SK-N-MC (cell line): ENCODE measurements at regions not wholly inside any gene's neighbourhood (a gene's known extent, or its start where the extent isn't known, plus 50 kb on each side); places are given as distances from the start of the nearest gene placed in this dataset.

Experiments used
- DNase-seq: peaks from one replicate; pipeline ENCODE4 v3.0.0-alpha.2; 2011; ENCODE audit warnings: low read depth, low spot score
- H3K27ac ChIP-seq: fragments of 200-600 bp; sonication (generic); 2 replicates; pipeline ENCODE4 v1.5.1; 2016; ENCODE audit warnings: mixed run types
- H3K36me3 ChIP-seq: fragments of 200-600 bp; sonication (generic); 2 replicates; pipeline ENCODE4 v1.6.1; 2017; ENCODE audit warnings: antibody characterized with exemption, low read length, mixed read lengths; ENCODE audit not compliant: insufficient read depth
- H3K4me3 ChIP-seq: fragments of 200-600 bp; sonication (generic); 2 replicates; pipeline ENCODE4 v1.5.1; 2016
- H3K9ac ChIP-seq: fragments of 200-600 bp; sonication (generic); 2 replicates; pipeline ENCODE4 v1.8.0; 2017; ENCODE audit warnings: mixed run types, mixed read lengths; ENCODE audit not compliant: insufficient read length
- H3K9me3 ChIP-seq: fragments of 200-600 bp; sonication (generic); 2 replicates; pipeline ENCODE4 v1.6.1; 2017; ENCODE audit warnings: low read depth, mild to moderate bottlenecking, antibody characterized with exemption, low read length, moderate library complexity, mixed read lengths
- EZH2 ChIP-seq: fragments of 200-600 bp; sonication (generic); IDR thresholded peaks from one replicate; pipeline ENCODE4 v1.6.1; 2017; ENCODE audit warnings: antibody characterized with exemption
- FOXP2 ChIP-seq: optimal IDR thresholded peaks from 2 replicates; pipeline ENCODE3; 2011; ENCODE audit warnings: mild to moderate bottlenecking, moderate library complexity; ENCODE audit not compliant: insufficient read depth; ENCODE audit errors: extremely low read length, control extremely low read depth
- POLR2AphosphoS5 ChIP-seq: IDR thresholded peaks from 2 replicates; pipeline ENCODE4 v1.6.1; 2012; ENCODE audit warnings: mild to moderate bottlenecking, low read depth, low read length, borderline replicate concordance

- Histone ChIP-seq H3K36me3 (no peaks in the 10 kb centered on the region), H3K9me3 (no peaks in the 10 kb centered on the region), H3K27ac (no peak overlapping the region), H3K9ac (no peak overlapping the region), H3K4me3 (no peak overlapping the region)
- no peak for TF ChIP-seq POLR2AphosphoS5
- no peak for TF ChIP-seq FOXP2
- no peak for TF ChIP-seq EZH2
- no peak for DNase-seq
Observed at GRCh38 chr2:175557810-175558377, 376.4 kb upstream of the ATP5MC3 start.

- Histone ChIP-seq H3K9me3 (no peaks in the 10 kb centered on the region), H3K27ac (no peak overlapping the region), H3K36me3 (no peaks in the 10 kb centered on the region), H3K9ac (no peak overlapping the region), H3K4me3 (no peak overlapping the region)
- TF ChIP-seq POLR2AphosphoS5 = no peak
- no peak for TF ChIP-seq EZH2
- no peak for TF ChIP-seq FOXP2
- no peak for DNase-seq
Observed at GRCh38 chr2:175553910-175554309, 372.4 kb upstream of the ATP5MC3 start.

DNA sequence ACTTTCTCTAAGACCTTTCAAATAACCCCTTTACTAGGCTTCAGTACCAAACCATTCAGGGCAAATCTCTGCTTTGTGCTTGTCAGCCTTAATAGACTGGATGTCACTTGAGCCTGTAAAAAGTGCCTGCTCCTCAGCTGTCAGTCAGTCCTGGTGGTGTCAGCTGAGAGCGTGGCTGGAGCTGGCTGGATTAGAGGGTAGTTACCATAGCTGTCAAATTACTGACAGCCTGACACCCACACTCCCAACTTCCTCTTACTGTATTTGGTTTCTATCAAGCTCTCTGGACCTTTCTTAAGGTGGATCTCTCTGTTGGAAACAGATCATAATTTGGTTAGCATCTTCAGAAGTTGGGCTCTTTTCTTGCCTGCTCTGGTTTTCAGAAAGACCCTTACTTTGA, 371.4 kb upstream of the ATP5MC3 start:
- no peaks in the 10 kb centered on the region for H3K9me3 ChIP-seq
- no peak overlapping the region for H3K4me3 ChIP-seq
- no peak for DNase-seq
- no peak for TF ChIP-seq EZH2
- TF ChIP-seq FOXP2 = no peak
- no peak for TF ChIP-seq POLR2AphosphoS5
- no peak overlapping the region for H3K27ac ChIP-seq
- no peaks in the 10 kb centered on the region for H3K36me3 ChIP-seq
- H3K9ac ChIP-seq = no peak overlapping the region

- TF ChIP-seq POLR2AphosphoS5 (no peak), FOXP2 (no peak), EZH2 (no peak)
- no peak overlapping the region for H3K4me3 ChIP-seq
- H3K9ac ChIP-seq = no peak overlapping the region
- DNase-seq = no peak
- H3K36me3 ChIP-seq = no peaks in the 10 kb centered on the region
- peaks cover 3% of the 10 kb centered on the region; the same call in 1 of the 2 replicates for H3K9me3 ChIP-seq
- no peak overlapping the region for H3K27ac ChIP-seq
Observed at GRCh38 chr2:175540421-175540820, 358.9 kb upstream of the ATP5MC3 start.

- no peak for TF ChIP-seq POLR2AphosphoS5
- TF ChIP-seq EZH2 = no peak
- no peak for TF ChIP-seq FOXP2
- no peak for DNase-seq
- Histone ChIP-seq H3K36me3 (no peaks in the 10 kb centered on the region), H3K27ac (no peak overlapping the region), H3K9me3 (no peaks in the 10 kb centered on the region; the same call in 1 of the 2 replicates), H3K9ac (no peak overlapping the region), H3K4me3 (no peak overlapping the region)
Observed at GRCh38 chr2:175539122-175539521, 357.6 kb upstream of the ATP5MC3 start.

- no peak overlapping the region for H3K9ac ChIP-seq
- no peak overlapping the region for H3K27ac ChIP-seq
- DNase-seq = no peak
- no peaks in the 10 kb centered on the region for H3K9me3 ChIP-seq
- no peak overlapping the region for H3K4me3 ChIP-seq
- H3K36me3 ChIP-seq = no peaks in the 10 kb centered on the region
- TF ChIP-seq POLR2AphosphoS5 (no peak), FOXP2 (no peak), EZH2 (no peak)
Observed at GRCh38 chr2:175536059-175536458, 354.5 kb upstream of the ATP5MC3 start.

GRCh38 chr2:175535631-175536030, 354.1 kb upstream of the ATP5MC3 start:
- no peak overlapping the region for H3K27ac ChIP-seq
- no peak overlapping the region for H3K4me3 ChIP-seq
- H3K9ac ChIP-seq = no peak overlapping the region
- H3K9me3 ChIP-seq = no peaks in the 10 kb centered on the region
- peak; percentile 87 for DNase-seq
- TF ChIP-seq POLR2AphosphoS5 (peak; percentile 40; the same call in 1 of the 2 replicates), FOXP2 (no peak)
- no peaks in the 10 kb centered on the region for H3K36me3 ChIP-seq

DNA sequence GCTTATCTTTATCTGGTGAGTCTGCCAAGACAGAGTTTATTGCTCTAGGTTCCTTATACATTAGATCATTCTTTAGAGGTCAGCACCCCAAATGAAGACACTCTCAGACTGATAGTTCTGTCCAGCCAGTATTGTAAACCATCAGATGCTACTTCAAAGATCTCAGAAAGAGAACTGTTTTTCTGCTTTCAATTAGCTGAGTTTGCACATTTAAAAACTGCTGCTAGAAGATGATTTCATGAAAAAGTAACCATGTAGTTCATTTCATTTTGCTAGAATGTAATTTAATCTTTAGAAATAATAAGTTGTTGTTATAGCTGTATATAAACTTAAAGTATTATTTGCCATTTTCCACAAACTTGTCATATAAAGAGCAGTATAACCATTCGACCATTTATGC, 344.5 kb upstream of the ATP5MC3 start:
- DNase-seq = no peak
- Histone ChIP-seq H3K9ac (no peak overlapping the region), H3K4me3 (no peak overlapping the region), H3K36me3 (no peaks in the 10 kb centered on the region), H3K27ac (no peak overlapping the region), H3K9me3 (no peaks in the 10 kb centered on the region)
- TF ChIP-seq FOXP2 (no peak), POLR2AphosphoS5 (no peak)

GRCh38 chr2:175523001-175523400, 341.5 kb upstream of the ATP5MC3 start:
- Histone ChIP-seq H3K4me3 (no peak overlapping the region), H3K27ac (no peak overlapping the region), H3K9ac (no peak overlapping the region), H3K9me3 (no peaks in the 10 kb centered on the region), H3K36me3 (no peaks in the 10 kb centered on the region)
- no peak for DNase-seq
- no peak for TF ChIP-seq EZH2
- TF ChIP-seq POLR2AphosphoS5 = no peak
- TF ChIP-seq FOXP2 = no peak
